Right lung (tissue), 2 donors: ENCODE measurements at regions not wholly inside any gene's neighbourhood (a gene's known extent, or its start where the extent isn't known, plus 50 kb on each side); places are given as distances from the start of the nearest gene placed in this dataset.
"Not testable (repeated sequence)": the region's sequence is repeated elsewhere in the genome, so short reads cannot be mapped to it uniquely, and the experiment has no call there.

Experiments
- DNase-seq, 2 donors: peaks; one replicate each; pipeline ENCODE4 v3.0.0-alpha.2; 2013

DNA sequence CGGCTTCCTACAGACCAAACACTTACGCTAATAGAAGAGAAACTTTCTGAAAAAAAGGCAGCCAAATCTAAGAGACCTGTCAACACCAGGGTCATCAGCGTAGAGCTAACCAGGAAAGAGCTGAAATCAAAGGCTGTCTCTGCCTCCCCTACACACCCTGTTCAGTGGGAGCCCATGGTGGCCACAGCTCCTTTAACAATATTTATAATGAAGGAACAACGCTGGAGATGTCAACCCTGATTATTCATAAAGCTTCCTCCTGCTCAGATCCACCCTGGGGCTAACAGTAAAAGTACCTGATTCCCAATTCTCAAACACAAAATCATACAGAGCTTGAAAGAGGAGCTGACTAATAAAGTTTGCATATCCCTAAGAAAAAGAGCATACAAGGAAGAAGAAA, 133.7 kb downstream of the ANXA2 start:
- no peak for DNase-seq

DNA sequence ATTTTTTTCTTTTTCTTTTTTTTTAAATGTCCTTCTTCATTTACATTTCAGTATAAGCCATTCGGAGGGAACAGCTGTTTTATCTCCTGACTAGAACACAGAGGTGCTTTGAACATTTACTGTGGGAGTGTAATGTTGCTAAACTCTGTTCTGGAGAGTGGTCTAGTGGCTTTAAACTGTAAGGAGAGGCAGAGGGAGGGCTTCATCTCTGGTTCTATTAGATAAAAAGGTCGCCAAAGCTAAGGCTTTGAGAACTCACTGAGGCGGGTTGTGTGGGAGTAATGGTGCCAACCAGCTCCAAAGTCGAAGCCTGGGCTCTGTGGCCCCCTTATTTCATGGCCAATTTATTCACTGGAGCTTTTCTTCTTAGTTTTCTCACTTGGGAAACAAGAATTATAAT, 133.2 kb downstream of the ANXA2 start:
- DNase-seq: no peak

DNA sequence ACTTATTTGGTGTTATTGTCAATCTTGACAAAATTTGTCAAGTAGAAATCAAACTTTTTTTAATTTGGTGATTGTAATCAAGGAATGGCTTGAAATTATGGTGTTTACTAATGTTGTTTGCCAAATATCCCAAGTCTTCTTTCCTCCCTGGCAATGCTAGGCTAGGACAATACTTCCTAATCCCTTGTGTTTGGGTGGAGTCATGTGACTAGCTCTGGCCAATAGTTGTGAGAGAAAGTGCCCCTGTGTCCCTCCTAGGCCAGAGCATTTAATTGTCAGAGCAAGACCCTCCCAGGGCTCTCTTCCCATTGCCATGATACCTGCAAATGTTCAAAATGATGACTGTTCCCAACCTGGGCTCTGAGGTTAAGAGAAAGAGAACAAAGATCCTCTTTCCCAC, 132.7 kb downstream of the ANXA2 start:
- DNase-seq: no peak

DNA sequence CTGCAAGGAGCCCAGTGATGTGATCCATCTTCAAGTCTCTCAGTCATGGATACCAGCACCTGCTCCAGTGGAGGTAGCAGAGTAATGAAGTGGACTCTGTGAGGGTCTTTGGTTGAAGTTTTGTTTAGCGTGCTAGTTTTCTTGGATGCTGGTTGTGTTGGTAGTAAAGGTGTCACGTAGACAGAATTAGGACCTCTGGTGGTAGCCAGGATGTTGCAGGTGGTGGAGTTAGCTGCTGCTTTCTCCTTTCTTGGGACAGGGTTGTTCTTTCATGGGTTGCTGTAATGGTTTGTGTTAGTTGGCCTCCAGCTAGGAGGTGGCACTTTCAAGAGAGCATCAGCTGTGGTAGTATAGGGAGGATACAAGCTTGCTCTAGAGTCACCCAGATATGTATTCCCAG, 125.2 kb downstream of the ANXA2 start:
- DNase-seq: no peak

DNA sequence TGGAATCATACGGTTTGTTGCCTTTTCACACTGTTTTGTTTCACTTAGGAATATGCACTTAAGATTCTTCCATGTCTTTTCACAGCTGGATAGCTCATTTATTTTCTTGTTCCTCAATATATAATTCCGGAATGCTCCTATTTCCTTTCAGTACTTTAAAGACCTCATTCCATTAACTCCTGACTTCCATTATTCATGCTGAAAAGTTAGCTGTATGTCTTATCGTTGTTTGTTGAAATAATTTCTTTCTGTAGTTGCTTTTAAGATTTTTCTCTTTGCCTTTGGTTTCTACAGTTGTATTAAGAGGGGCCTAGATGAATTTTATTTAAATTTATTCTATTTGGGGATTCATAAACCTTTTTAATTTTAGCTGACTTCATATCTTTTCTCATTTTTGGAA, 122.2 kb downstream of the ANXA2 start:
- DNase-seq: no peak

DNA sequence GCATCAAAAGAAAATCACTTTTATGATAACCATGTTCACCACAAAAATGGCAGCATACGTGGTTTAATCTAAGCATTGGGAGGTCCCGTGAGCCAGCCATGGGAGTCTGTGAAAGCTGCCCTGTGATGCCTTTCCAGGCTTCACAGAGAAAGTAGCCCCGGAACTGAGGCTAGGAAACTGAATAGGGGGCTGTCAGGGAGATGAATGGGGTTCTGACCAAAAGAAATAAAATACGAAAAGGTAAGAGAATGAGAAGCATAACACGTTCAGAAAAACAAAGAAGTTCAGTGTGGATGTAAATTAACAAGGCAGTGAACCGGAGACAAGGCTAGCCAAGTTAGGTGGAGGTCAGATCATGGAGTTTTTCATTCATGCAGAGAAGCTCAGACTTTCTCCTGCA, 118.9 kb downstream of the ANXA2 start:
- DNase-seq: no peak

DNA sequence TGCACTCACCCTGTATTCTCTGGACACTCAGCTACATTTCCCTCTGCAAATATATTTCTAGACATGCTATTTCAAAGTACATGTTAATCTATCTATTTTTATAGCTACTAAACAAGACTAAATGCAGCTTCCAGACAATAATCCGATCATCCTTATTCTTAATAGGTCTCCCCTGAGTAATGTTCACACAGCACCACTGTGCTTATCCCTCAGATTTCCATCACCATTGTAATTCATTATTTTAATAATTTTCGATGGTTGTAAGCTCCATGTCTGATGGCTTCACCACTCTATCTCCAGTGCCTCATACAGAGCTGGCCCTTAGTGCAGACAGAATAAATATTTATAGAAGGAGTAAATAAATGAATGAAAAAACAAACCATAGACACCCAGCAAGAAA, 117.5 kb downstream of the ANXA2 start:
- no peak for DNase-seq

DNA sequence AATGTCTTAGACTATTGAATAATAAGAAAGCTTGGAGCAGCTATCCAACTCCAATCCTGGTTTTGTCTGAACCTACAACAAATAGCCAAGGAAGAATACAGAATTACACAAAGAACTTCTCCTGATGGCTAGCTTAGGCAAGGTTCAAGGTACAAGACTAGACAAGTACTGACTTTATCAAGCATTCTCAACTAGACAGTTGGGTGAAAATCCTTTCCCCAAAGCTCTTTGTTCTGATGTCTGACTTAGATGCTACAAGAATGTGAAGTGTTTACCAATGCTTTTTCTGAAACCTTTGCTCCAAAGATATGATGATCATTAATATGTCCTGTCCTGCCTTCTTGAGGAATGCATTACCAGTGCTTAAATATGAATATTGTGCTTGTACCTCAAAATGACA, 113.8 kb downstream of the ANXA2 start:
- DNase-seq: no peak

DNA sequence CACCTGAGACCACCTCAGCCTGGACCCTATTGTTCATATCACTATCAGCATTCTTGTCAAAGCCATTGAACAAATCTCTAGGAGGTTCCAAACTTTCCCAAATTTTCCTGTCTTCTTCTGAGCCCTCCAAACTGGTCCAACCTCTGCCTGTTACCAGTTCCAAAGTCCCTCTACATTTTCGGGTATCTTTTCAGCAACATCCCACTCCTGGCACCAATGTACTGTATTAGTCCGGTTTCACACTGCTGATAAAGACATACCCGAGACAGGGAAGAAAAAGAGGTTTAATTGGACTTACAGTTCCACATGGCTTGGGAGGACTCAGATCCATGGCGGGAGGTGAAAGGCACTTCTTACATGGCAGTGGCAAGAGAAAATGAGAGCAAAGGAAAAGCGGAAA, 101.9 kb downstream of the ANXA2 start:
- not testable (repeated sequence) for DNase-seq

DNA sequence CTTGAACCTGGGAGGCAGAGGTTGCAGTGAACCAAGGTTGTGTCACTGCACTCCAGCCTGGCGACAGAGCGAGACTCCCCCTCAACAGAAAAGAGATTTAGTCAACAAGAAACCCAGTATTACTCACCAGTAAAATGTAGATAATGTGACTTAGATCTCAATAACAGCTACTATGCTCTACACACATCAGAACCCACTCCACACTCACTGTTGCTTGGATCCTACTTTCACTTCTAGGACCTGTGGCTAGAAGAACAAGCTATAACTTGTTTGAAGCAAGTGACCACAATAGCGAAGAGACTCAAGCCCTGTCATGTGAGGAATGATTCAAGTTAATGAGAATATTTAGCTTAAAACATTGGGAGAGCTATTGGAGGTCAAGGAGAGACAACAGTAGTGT, 100.7 kb downstream of the ANXA2 start:
- DNase-seq: no peak
